NCI-H1105 treated with DMSO at 0.1 percent for 48 hours (cell line): ENCODE measurements at regions not wholly inside any gene's neighbourhood (a gene's known extent, or its start where the extent isn't known, plus 50 kb on each side); places are given as distances from the start of the nearest gene placed in this dataset.
"Not testable (repeated sequence)": the region's sequence is repeated elsewhere in the genome, so short reads cannot be mapped to it uniquely, and the experiment has no call there.

Experiments
- DNase-seq: peaks from one replicate; lab custom pipeline; 2025; lab: John Stamatoyannopoulos, UW

DNA sequence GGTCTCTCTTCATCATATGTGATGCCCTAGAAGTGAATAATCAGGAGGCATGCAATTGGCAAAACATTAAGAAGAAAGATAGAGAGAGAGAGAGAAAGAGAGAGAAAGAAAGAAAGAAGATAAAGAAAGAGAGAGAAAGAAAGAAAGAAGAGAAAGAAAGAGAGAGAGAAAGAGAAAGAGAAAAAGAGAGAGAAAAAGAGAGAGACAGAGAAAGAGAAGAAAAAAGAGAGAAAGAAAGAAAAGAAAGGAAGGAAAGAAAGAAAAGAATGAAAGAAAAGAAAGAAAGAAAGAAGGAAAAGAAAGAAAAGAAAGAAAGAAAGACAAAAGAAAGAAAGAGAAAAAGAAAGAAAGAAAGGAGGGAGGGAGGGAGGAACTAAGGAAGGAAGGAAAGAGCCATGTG is 318.9 kb downstream of the ICE1 start:
- no peak for DNase-seq

- DNase-seq, result no peak
Measured at GRCh38 chr5:5739490-5739945, 317.0 kb downstream of the ICE1 start.

GRCh38 chr5:5738797-5739489 is 316.5 kb downstream of the ICE1 start:
- DNase-seq, result no peak

- DNase-seq, result no peak
Measured at GRCh38 chr5:5736007-5736406, 313.5 kb downstream of the ICE1 start.

DNA sequence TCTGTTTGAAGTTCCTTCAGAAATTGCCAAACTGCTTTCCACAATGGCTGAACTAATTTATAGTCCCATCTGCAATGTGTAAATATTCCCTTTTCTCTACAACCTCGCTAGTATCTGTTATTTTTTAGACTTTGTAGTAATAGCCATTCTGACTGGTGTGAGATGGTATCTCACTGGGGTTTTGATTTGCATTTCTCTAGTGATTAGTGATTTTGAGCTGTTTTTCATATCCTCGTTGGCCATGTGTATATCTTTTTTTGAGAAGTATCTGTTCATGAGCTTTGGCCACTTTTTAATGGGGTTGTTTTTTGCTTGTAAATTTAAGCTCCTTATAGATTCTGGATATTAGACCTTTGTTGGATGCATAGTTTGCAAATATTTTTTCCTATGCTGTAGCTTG is 310.6 kb downstream of the ICE1 start:
- DNase-seq, result not testable (repeated sequence)

- no peak for DNase-seq
Measured at GRCh38 chr5:5726401-5726800, 303.9 kb downstream of the ICE1 start.

DNA sequence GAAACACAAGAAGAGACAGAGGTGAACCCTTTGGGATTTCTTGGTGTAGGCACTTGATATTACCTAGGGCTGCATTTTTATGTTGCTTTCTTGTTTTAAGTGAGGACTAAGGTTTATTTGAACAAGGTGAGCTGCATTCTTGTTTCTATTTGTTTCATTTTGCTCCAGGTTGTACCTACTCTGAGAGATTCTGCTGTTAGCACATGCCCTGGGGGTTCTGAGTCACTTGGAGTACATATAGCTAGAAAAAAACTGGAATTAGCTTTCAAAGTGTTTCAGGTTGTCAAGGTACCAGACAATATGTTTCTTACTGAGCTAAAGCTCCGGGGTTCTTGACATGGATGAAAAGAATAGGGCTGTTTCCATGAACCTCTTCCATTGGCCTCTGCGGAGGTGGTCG is 299.4 kb downstream of the ICE1 start:
- no peak for DNase-seq

GRCh38 chr5:5719292-5719691 is 296.8 kb downstream of the ICE1 start:
- DNase-seq, result no peak

GRCh38 chr5:5716665-5717064 is 294.2 kb downstream of the ICE1 start:
- DNase-seq, result no peak

- DNase-seq, result no peak
Measured at GRCh38 chr5:5711592-5711991, 289.1 kb downstream of the ICE1 start.

GRCh38 chr5:5711112-5711511 is 288.6 kb downstream of the ICE1 start:
- DNase-seq, result peak; percentile 88

DNA sequence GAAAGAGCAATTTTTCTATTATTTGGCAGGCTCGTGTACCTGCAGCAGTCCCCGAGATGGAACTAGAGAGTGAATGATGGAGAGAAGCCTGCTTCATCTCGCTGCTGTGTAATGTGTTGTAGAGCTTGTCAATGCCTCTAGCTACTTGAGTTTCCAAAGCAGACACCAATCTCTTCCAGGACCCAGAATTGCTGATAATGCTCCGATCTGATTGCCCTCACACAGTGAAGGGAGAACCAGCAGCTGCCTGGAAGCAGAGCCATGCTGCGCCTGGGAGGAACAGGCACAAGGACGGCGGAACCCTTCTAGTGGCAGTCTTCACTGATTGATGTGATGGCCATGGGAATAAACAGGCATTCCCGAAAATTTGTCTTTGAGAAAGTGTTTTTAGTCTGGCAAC is 288.0 kb downstream of the ICE1 start:
- peak; percentile 57 for DNase-seq

- DNase-seq, result no peak
Measured at GRCh38 chr5:5708367-5708919, 286.0 kb downstream of the ICE1 start.

GRCh38 chr5:5705010-5705409 is 282.5 kb downstream of the ICE1 start:
- DNase-seq, result no peak

GRCh38 chr5:5704352-5704751 is 281.9 kb downstream of the ICE1 start:
- DNase-seq, result no peak

DNA sequence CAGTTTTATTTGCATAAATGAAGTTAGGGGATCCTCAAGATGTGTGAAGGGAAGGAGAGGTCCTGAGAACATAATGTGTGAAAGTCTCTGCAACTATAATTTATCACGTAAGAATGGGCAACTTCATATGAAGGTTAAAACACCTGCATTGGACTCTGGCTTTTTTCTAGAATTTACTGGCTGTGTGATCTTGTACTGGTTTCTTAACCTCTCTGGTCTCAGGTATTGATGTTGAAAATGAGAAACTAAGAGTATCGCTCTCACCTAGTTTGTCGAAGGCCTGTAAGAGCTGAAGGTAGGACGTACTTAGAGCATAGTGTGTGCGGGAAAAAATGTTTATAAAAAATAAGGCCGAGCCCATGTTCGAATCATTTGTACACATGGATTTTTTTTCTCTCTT is 280.5 kb downstream of the ICE1 start:
- no peak for DNase-seq

- no peak for DNase-seq
Measured at GRCh38 chr5:5700549-5700948, 278.1 kb downstream of the ICE1 start.

DNA sequence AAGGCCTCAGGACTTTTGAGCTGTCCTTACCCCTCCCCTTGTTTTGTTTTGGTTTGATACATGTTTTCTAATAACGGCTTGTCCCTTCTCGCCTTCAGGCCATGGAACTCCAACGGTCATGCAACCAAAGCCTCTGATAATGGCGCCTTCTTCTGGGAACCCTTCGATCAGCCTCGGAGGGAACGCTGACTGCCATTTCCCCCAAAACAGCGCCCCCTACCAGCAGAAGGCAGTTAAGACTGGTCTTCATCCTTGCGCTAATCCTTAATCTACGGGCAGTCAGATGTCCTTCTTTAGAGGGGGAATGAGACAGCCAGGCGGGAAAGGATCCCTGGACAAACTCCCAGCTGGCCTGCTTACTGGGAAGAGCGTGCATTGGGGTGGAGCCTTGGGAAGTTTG is 276.6 kb downstream of the ICE1 start:
- no peak for DNase-seq

GRCh38 chr5:5695266-5695665 is 272.8 kb downstream of the ICE1 start:
- no peak for DNase-seq

GRCh38 chr5:5688925-5689310 is 266.4 kb downstream of the ICE1 start:
- DNase-seq, result no peak

- no peak for DNase-seq
Measured at GRCh38 chr5:5688194-5688924, 265.9 kb downstream of the ICE1 start.

- DNase-seq, result no peak
Measured at GRCh38 chr5:5687113-5687512, 264.6 kb downstream of the ICE1 start.

GRCh38 chr5:5686356-5686755 is 263.9 kb downstream of the ICE1 start:
- no peak for DNase-seq
